HG03135 (cell line): ENCODE measurements at regions not wholly inside any gene's neighbourhood (a gene's known extent, or its start where the extent isn't known, plus 50 kb on each side); places are given as distances from the start of the nearest gene placed in this dataset.
"Not testable (repeated sequence)": the region's sequence is repeated elsewhere in the genome, so short reads cannot be mapped to it uniquely, and the experiment has no call there.

Experiments used
- ATAC-seq: cut with Tn5 transposase; IDR thresholded peaks from one replicate; pipeline ENCODE4 v1.9.1; 2021; ENCODE audit warnings: mild to moderate bottlenecking, moderate library complexity; ENCODE audit not compliant: unreplicated experiment

GRCh38 chr5:33136785-33137184, 304.0 kb upstream of the TARS1 start:
- no peak for ATAC-seq

GRCh38 chr5:33138145-33138544, 302.6 kb upstream of the TARS1 start:
- ATAC-seq, result not testable (repeated sequence)

- no peak for ATAC-seq
Observed at GRCh38 chr5:33143405-33144123, 297.2 kb upstream of the TARS1 start.

- no peak for ATAC-seq
Observed at GRCh38 chr5:33146881-33147280, 293.9 kb upstream of the TARS1 start.

GRCh38 chr5:33148076-33148513, 292.7 kb upstream of the TARS1 start:
- no peak for ATAC-seq

- ATAC-seq, result no peak
Observed at GRCh38 chr5:33153372-33153771, 287.4 kb upstream of the TARS1 start.

GRCh38 chr5:33153831-33154230, 286.9 kb upstream of the TARS1 start:
- ATAC-seq, result no peak

- no peak for ATAC-seq
Observed at GRCh38 chr5:33160871-33161270, 279.9 kb upstream of the TARS1 start.

- no peak for ATAC-seq
Observed at GRCh38 chr5:33161421-33161820, 279.3 kb upstream of the TARS1 start.

GRCh38 chr5:33162057-33162456, 278.7 kb upstream of the TARS1 start:
- ATAC-seq, result no peak

- ATAC-seq, result no peak
Observed at GRCh38 chr5:33166522-33166921, 274.2 kb upstream of the TARS1 start.

- ATAC-seq, result no peak
Observed at GRCh38 chr5:33166948-33167347, 273.8 kb upstream of the TARS1 start.

GRCh38 chr5:33167541-33167940, 273.2 kb upstream of the TARS1 start:
- no peak for ATAC-seq

GRCh38 chr5:33170411-33170810, 270.4 kb upstream of the TARS1 start:
- no peak for ATAC-seq

GRCh38 chr5:33174383-33174782, 266.4 kb upstream of the TARS1 start:
- no peak for ATAC-seq

GRCh38 chr5:33179301-33179700, 261.5 kb upstream of the TARS1 start:
- no peak for ATAC-seq

GRCh38 chr5:33180900-33181299, 259.9 kb upstream of the TARS1 start:
- no peak for ATAC-seq

- no peak for ATAC-seq
Observed at GRCh38 chr5:33182986-33183385, 257.8 kb upstream of the TARS1 start.

GRCh38 chr5:33184367-33184766, 256.4 kb upstream of the TARS1 start:
- no peak for ATAC-seq

GRCh38 chr5:33188089-33188488, 252.7 kb upstream of the TARS1 start:
- no peak for ATAC-seq

GRCh38 chr5:33194914-33195313, 245.9 kb upstream of the TARS1 start:
- no peak for ATAC-seq

- no peak for ATAC-seq
Observed at GRCh38 chr5:33195431-33196165, 245.2 kb upstream of the TARS1 start.
